G401 (cell line): ENCODE measurements at regions not wholly inside any gene's neighbourhood (a gene's known extent, or its start where the extent isn't known, plus 50 kb on each side); places are given as distances from the start of the nearest gene placed in this dataset.

Experiments
- DNase-seq: peaks from one replicate; pipeline ENCODE4 v3.0.0-alpha.2; 2015; ENCODE audit warnings: low spot score
- in situ Hi-C: cut with HindIII; loops from 2 replicates; pipeline ENCODE4 v1.10.0; 2016; ENCODE audit warnings: low sequenced_read_pairs, mixed read lengths

GRCh38 chr5:61262080-61262479 lies 70.0 kb upstream of the ZSWIM6 start:
- in situ Hi-C loops: no loop called here
- DNase-seq: no peak

- no peak for DNase-seq
- in situ Hi-C loops: no loop called here
These were observed 69.0 kb upstream of the ZSWIM6 start for GRCh38 chr5:61263072-61263471.

- in situ Hi-C loops: no loop called here
- DNase-seq: no peak
These were observed 68.3 kb upstream of the ZSWIM6 start for GRCh38 chr5:61263561-61264272.

DNA sequence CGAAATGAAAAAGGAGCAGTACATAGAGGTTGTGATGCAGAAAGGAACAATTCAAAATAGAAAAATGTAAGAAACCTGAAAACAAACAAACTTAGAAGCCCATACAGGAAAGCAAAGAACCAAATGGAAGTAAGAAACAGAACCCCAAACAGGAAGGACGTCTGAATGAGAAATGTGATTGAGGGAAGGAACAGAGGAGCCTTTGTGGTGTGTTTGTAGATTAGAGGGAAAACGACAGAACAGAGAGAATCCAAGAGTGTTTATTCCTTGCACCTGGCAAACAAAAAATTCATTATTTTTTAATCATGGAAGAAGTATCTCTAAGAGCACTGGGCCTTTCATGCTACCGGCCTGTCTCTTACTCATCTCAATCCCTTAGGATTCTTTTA lies 67.8 kb upstream of the ZSWIM6 start:
- in situ Hi-C loops: no loop called here
- no peak for DNase-seq

DNA sequence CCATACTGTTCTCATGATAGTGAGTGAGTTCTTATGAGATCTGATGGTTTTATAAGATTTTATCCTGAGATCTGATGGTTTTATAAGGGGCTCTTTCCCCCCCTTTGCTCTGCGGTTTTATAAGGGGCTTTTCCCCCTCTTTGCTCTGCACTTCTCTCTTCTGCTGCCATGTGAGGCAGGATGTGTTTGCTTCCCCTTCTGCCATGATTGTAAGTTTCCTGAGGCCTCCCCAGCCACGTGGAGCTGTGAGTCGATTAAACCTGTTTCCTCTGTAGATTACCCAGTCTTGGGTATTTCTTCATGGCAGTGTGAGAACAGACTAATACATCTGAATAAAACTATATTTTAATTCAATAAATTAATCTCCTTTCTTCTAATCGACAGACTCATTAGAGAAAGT lies 64.9 kb upstream of the ZSWIM6 start:
- DNase-seq: no peak
- in situ Hi-C loops: no loop called here

GRCh38 chr5:61268871-61269270 lies 63.2 kb upstream of the ZSWIM6 start:
- in situ Hi-C loops: no loop called here
- no peak for DNase-seq

GRCh38 chr5:61270510-61271165 lies 61.4 kb upstream of the ZSWIM6 start:
- in situ Hi-C loops: no loop called here
- no peak for DNase-seq

DNA sequence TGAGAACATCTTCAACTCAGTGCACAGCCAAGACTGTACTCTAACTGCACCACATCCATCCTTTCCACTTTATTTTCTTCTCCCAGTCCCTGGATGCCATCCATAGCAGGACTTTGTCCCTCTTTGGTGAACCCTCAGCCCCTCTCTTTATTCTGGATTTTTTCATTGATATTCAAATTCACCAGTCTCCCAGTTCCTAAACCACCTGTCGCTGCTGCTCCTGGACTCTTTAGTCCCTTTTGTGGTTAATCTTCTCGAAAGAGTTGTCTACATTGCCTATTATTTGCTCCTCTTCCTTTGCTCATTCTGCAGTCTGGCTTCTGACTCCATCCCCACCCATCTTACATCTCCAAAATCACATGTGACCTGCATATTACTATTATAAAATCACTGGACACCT lies 59.4 kb upstream of the ZSWIM6 start:
- no peak for DNase-seq
- in situ Hi-C loops: no loop called here

GRCh38 chr5:61273279-61273975 lies 58.6 kb upstream of the ZSWIM6 start:
- in situ Hi-C loops: no loop called here
- DNase-seq: no peak

- in situ Hi-C loops: no loop called here
These were observed 57.5 kb upstream of the ZSWIM6 start for GRCh38 chr5:61274511-61274911.

DNA sequence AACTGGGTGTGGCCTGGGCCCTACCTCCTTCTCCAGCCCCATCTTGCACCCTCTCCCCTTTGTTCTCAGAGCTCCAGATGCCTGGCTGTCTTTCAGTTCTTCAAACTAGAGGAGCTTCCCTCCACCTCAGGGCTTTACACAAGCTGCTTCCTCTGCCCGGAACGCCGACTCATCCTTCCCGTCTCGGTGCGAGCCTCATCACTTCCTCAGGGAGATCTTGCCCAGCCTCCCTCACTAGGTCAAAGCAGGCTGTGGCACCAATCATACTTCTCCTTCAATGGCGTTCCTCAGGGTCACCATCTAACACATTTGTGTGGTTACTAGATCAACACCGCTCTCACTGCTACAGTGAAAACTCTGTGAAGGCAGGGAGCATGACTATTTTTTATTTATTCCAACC lies 56.2 kb upstream of the ZSWIM6 start:
- DNase-seq: no peak
- in situ Hi-C loops: no loop called here

More at GRCh38 chr5:61274511-61274911, 57.5 kb upstream of the ZSWIM6 start:
- DNase-seq: no peak

- DNase-seq: no peak
- in situ Hi-C loops: no loop called here
These were observed 54.9 kb upstream of the ZSWIM6 start for GRCh38 chr5:61277190-61277589.

DNA sequence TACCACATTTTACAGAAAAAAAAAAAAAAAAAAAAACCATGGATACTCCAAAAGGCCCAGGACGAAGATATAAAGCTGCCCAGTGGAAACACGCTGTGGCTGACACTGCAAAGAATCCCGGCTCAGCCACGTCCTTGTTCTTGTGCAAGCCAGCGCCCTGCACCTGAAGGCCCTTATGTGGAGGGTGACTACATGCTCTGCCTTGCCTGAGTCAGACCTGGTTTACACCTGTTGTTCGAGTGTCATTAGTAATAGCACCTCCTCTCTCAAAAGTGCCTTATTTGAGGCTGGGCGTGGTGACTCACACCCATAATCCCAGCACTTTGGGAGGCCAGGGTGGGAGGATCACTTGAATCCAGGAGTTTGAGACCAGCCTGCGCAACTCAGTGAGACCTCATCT lies 54.3 kb upstream of the ZSWIM6 start:
- no peak for DNase-seq
- in situ Hi-C loops: no loop called here

- no peak for DNase-seq
- in situ Hi-C loops: no loop called here
These were observed 52.3 kb upstream of the ZSWIM6 start for GRCh38 chr5:61279725-61280124.

- in situ Hi-C loops: no loop called here
These were observed 51.9 kb upstream of the ZSWIM6 start for GRCh38 chr5:61280205-61280604.

DNA sequence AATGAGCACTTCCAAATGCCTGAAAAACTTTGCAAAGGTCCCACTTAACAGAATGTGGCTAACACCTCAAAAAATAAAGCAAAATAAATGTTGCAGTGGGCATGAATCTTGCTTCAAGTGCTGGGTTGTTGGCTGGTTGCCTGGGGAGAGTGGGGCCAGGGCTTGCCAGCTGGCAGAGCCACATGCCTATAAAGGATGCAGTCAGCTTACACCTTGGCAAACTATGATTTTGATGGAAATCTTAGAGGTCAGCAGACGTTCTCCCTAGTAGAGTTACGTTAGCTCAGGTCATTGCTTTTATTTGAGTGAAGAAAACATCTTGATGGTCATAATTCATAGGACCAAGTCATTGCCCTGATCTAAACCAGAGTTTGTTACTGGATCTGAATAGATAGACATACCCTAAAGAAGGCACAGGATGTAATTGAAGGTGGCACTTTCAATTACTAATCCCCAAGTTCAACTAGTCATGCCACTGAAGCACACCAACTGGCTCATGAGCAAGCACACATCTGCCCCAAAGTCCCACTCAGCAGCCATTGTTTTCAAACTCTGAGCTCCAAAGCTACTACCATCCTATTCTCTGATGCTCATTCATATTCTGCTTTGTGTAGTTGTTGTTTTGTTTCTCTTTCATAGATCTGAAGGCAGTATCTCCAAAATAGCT lies 51.2 kb upstream of the ZSWIM6 start:
- in situ Hi-C loops: no loop called here
- DNase-seq: peak; percentile 51

More at GRCh38 chr5:61280205-61280604, 51.9 kb upstream of the ZSWIM6 start:
- DNase-seq: peak; percentile 15

GRCh38 chr5:61281686-61282085 lies 50.4 kb upstream of the ZSWIM6 start:
- DNase-seq: no peak
- in situ Hi-C loops: no loop called here
